ENCODE measurements at regions not wholly inside any gene's neighbourhood (a gene's known extent, or its start where the extent isn't known, plus 50 kb on each side); places are given as distances from the start of the nearest gene placed in this dataset.

DNA sequence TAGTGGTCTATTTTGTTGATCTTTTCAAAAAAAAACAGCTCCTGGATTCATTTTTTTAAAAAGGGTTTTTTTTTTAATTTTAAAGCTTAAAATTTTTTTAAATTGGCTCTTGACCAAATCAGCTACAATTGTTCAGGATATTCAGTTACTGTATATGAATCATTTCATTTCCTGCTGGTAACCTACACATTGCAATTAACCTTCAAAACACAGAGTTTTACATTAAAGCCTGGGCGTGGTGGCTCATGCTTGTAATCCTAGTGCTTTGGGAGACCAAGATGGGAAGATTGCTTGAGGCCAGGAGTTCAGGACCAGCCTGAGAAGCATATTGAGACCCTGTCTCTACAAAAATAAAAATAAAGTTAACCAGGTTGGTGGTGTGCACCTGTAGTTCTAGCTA lies 163.4 kb downstream of the ALDH1A2 start:
- TF ChIP-seq YY1 (IDR thresholded peaks at IDR 0.05; ENCODE audit: low read depth), result no peak
- TF ChIP-seq TAF1 (IDR thresholded peaks at IDR 0.05; ENCODE audit: low read depth), result no peak
- TF ChIP-seq, protein P1, sequence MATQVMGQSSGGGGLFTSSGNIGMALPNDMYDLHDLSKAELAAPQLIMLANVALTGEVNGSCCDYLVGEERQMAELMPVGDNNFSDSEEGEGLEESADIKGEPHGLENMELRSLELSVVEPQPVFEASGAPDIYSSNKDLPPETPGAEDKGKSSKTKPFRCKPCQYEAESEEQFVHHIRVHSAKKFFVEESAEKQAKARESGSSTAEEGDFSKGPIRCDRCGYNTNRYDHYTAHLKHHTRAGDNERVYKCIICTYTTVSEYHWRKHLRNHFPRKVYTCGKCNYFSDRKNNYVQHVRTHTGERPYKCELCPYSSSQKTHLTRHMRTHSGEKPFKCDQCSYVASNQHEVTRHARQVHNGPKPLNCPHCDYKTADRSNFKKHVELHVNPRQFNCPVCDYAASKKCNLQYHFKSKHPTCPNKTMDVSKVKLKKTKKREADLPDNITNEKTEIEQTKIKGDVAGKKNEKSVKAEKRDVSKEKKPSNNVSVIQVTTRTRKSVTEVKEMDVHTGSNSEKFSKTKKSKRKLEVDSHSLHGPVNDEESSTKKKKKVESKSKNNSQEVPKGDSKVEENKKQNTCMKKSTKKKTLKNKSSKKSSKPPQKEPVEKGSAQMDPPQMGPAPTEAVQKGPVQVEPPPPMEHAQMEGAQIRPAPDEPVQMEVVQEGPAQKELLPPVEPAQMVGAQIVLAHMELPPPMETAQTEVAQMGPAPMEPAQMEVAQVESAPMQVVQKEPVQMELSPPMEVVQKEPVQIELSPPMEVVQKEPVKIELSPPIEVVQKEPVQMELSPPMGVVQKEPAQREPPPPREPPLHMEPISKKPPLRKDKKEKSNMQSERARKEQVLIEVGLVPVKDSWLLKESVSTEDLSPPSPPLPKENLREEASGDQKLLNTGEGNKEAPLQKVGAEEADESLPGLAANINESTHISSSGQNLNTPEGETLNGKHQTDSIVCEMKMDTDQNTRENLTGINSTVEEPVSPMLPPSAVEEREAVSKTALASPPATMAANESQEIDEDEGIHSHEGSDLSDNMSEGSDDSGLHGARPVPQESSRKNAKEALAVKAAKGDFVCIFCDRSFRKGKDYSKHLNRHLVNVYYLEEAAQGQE (IDR thresholded peaks at IDR 0.05; ENCODE audit: low read depth), result no peak
- TF ChIP-seq EP300 (IDR thresholded peaks at IDR 0.05; ENCODE audit: borderline replicate concordance), result no peak
- TF ChIP-seq, protein P2, sequence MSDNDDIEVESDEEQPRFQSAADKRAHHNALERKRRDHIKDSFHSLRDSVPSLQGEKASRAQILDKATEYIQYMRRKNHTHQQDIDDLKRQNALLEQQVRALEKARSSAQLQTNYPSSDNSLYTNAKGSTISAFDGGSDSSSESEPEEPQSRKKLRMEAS (IDR thresholded peaks at IDR 0.05), result no peak
- TF ChIP-seq, protein P3, sequence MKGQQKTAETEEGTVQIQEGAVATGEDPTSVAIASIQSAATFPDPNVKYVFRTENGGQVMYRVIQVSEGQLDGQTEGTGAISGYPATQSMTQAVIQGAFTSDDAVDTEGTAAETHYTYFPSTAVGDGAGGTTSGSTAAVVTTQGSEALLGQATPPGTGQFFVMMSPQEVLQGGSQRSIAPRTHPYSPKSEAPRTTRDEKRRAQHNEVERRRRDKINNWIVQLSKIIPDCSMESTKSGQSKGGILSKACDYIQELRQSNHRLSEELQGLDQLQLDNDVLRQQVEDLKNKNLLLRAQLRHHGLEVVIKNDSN (IDR thresholded peaks at IDR 0.05), result no peak
- TF ChIP-seq RAD21 (IDR thresholded peaks at IDR 0.05; ENCODE audit: low read depth), result no peak
- no peak for TF ChIP-seq FOXM1 (IDR thresholded peaks at IDR 0.05; ENCODE audit: borderline replicate concordance, low read depth)
- no peak for TF ChIP-seq CREB1 (IDR thresholded peaks at IDR 0.05; ENCODE audit: low read depth)
- no peak for TF ChIP-seq NFIC (IDR thresholded peaks at IDR 0.05)

Data from Ishikawa (cell line).